Activated CD4-positive, alpha-beta T cell treated with anti-CD3 and anti-CD28 coated beads, Interleukin-2, amount 10 ng/mL, durations not matched to agents 7 days and 5 days (primary cell): ENCODE measurements at regions not wholly inside any gene's neighbourhood (a gene's known extent, or its start where the extent isn't known, plus 50 kb on each side); places are given as distances from the start of the nearest gene placed in this dataset.

Source experiments
- CTCF ChIA-PET: fragments of 350-600 bp; sonication (Branson Sonifier 250); formaldehyde crosslinking; loops from one replicate; lab custom pipeline; 2021; ENCODE audit warnings: antibody characterized with exemption; lab: Charles Lee
- POLR2A ChIA-PET: fragments of 350-600 bp; sonication (Branson Sonifier 250); formaldehyde crosslinking; loops from one replicate; lab custom pipeline; 2021; ENCODE audit warnings: antibody characterized with exemption; lab: Charles Lee
- DNase-seq: peaks from one replicate; pipeline ENCODE4 v3.0.0-alpha.2; 2020
- H3K27ac Mint-ChIP-seq: one replicate; pipeline ENCODE4 v1.8.0; 2021; ENCODE audit warnings: mild to moderate bottlenecking, moderate library complexity, mixed read lengths
- H3K27me3 Mint-ChIP-seq: one replicate; pipeline ENCODE4 v1.8.0; 2021; ENCODE audit warnings: mixed read lengths
- H3K36me3 Mint-ChIP-seq: one replicate; pipeline ENCODE4 v1.8.0; 2021; ENCODE audit warnings: low read depth, mixed read lengths
- H3K4me1 Mint-ChIP-seq: one replicate; pipeline ENCODE4 v1.8.0; 2021; ENCODE audit warnings: mixed read lengths
- H3K4me3 Mint-ChIP-seq: one replicate; pipeline ENCODE4 v1.8.0; 2021; ENCODE audit warnings: mild to moderate bottlenecking, moderate library complexity, mixed read lengths
- H3K9me3 Mint-ChIP-seq: one replicate; pipeline ENCODE4 v1.8.0; 2021; ENCODE audit warnings: mixed read lengths

GRCh38 chr5:125189531-125189941 lies 443.1 kb upstream of the ZNF608 start:
- POLR2A ChIA-PET: no interaction called here
- Mint-ChIP-seq H3K4me1 (no peaks in the 10 kb centered on the region), H3K36me3 (no peaks in the 10 kb centered on the region), H3K9me3 (no peaks in the 10 kb centered on the region), H3K4me3 (no peak overlapping the region), H3K27ac (no peak overlapping the region), H3K27me3 (no peaks in the 10 kb centered on the region)
- CTCF ChIA-PET: no interaction called here
- no peak for DNase-seq

- H3K9me3 Mint-ChIP-seq: no peaks in the 10 kb centered on the region
- no peak for DNase-seq
- H3K36me3 Mint-ChIP-seq: no peaks in the 10 kb centered on the region
- H3K27me3 Mint-ChIP-seq: no peaks in the 10 kb centered on the region
- POLR2A ChIA-PET: interaction anchor here (0.7 kb wide), 1 partner anchor 59 kb away, joined by 3 read pairs; no protein-coding TSS in a partner anchor
- H3K27ac Mint-ChIP-seq: no peak overlapping the region
- no peak overlapping the region for H3K4me3 Mint-ChIP-seq
- CTCF ChIA-PET: no interaction called here
- H3K4me1 Mint-ChIP-seq: no peaks in the 10 kb centered on the region
Observed at GRCh38 chr5:125190232-125191087, 444.0 kb upstream of the ZNF608 start.

GRCh38 chr5:125194883-125195282 lies 448.4 kb upstream of the ZNF608 start:
- Mint-ChIP-seq H3K36me3 (no peaks in the 10 kb centered on the region), H3K4me3 (no peak overlapping the region), H3K27me3 (no peaks in the 10 kb centered on the region), H3K27ac (no peak overlapping the region), H3K9me3 (no peaks in the 10 kb centered on the region), H3K4me1 (no peaks in the 10 kb centered on the region)
- DNase-seq: no peak
- ChIA-PET CTCF (no interaction called here), POLR2A (no interaction called here)

- Mint-ChIP-seq H3K9me3 (no peaks in the 10 kb centered on the region), H3K4me3 (no peak overlapping the region)
Observed at GRCh38 chr5:125196481-125197111, 450.2 kb upstream of the ZNF608 start.

GRCh38 chr5:125197321-125197720 lies 450.9 kb upstream of the ZNF608 start:
- H3K4me3 Mint-ChIP-seq: no peak overlapping the region
- H3K4me1 Mint-ChIP-seq: no peaks in the 10 kb centered on the region
- no peak overlapping the region for H3K27ac Mint-ChIP-seq
- no peak for DNase-seq
- CTCF ChIA-PET: no interaction called here
- H3K27me3 Mint-ChIP-seq: no peaks in the 10 kb centered on the region
- POLR2A ChIA-PET: no interaction called here
- H3K36me3 Mint-ChIP-seq: no peaks in the 10 kb centered on the region
- H3K9me3 Mint-ChIP-seq: no peaks in the 10 kb centered on the region

More at GRCh38 chr5:125196481-125197111, 450.2 kb upstream of the ZNF608 start:
- H3K4me1 Mint-ChIP-seq: no peaks in the 10 kb centered on the region
- no peak for DNase-seq
- ChIA-PET POLR2A (no interaction called here), CTCF (no interaction called here)
- no peak overlapping the region for H3K27ac Mint-ChIP-seq
- no peaks in the 10 kb centered on the region for H3K27me3 Mint-ChIP-seq
- H3K36me3 Mint-ChIP-seq: no peaks in the 10 kb centered on the region

GRCh38 chr5:125198270-125198974 lies 452.0 kb upstream of the ZNF608 start:
- H3K27ac Mint-ChIP-seq: no peak overlapping the region
- DNase-seq: no peak
- H3K4me3 Mint-ChIP-seq: no peak overlapping the region
- no peaks in the 10 kb centered on the region for H3K9me3 Mint-ChIP-seq
- no peaks in the 10 kb centered on the region for H3K4me1 Mint-ChIP-seq
- POLR2A ChIA-PET: no interaction called here
- CTCF ChIA-PET: interaction anchor here (0.7 kb wide), 1 partner anchor 270 kb away, joined by 3 read pairs; no protein-coding TSS in a partner anchor
- H3K27me3 Mint-ChIP-seq: no peaks in the 10 kb centered on the region
- no peaks in the 10 kb centered on the region for H3K36me3 Mint-ChIP-seq

- Mint-ChIP-seq H3K4me1 (no peaks in the 10 kb centered on the region), H3K36me3 (no peaks in the 10 kb centered on the region), H3K27me3 (no peaks in the 10 kb centered on the region), H3K4me3 (no peak overlapping the region), H3K27ac (no peak overlapping the region), H3K9me3 (no peaks in the 10 kb centered on the region)
- no peak for DNase-seq
- CTCF ChIA-PET: no interaction called here
- POLR2A ChIA-PET: no interaction called here
Observed at GRCh38 chr5:125199373-125199772, 452.9 kb upstream of the ZNF608 start.

- POLR2A ChIA-PET: interaction anchor here (0.6 kb wide), 1 partner anchor 210 kb away, joined by 3 read pairs; no protein-coding TSS in a partner anchor
- CTCF ChIA-PET: no interaction called here
- no peak for DNase-seq
- H3K36me3 Mint-ChIP-seq: no peaks in the 10 kb centered on the region
- no peaks in the 10 kb centered on the region for H3K27me3 Mint-ChIP-seq
- no peaks in the 10 kb centered on the region for H3K4me1 Mint-ChIP-seq
- no peak overlapping the region for H3K27ac Mint-ChIP-seq
- H3K9me3 Mint-ChIP-seq: no peaks in the 10 kb centered on the region
- no peak overlapping the region for H3K4me3 Mint-ChIP-seq
Observed at GRCh38 chr5:125199968-125200865, 453.8 kb upstream of the ZNF608 start.

- CTCF ChIA-PET: no interaction called here
- no peak overlapping the region for H3K27ac Mint-ChIP-seq
- H3K4me3 Mint-ChIP-seq: no peak overlapping the region
- H3K4me1 Mint-ChIP-seq: no peaks in the 10 kb centered on the region
- no peaks in the 10 kb centered on the region for H3K27me3 Mint-ChIP-seq
- DNase-seq: no peak
- POLR2A ChIA-PET: interaction anchor here (0.6 kb wide), 1 partner anchor 209 kb away, joined by 3 read pairs; no protein-coding TSS in a partner anchor
- no peaks in the 10 kb centered on the region for H3K36me3 Mint-ChIP-seq
- no peaks in the 10 kb centered on the region for H3K9me3 Mint-ChIP-seq
Observed at GRCh38 chr5:125200866-125201373, 454.5 kb upstream of the ZNF608 start.

GRCh38 chr5:125201446-125202052 lies 455.1 kb upstream of the ZNF608 start:
- Mint-ChIP-seq H3K9me3 (no peaks in the 10 kb centered on the region), H3K27ac (no peak overlapping the region), H3K36me3 (no peaks in the 10 kb centered on the region), H3K27me3 (no peaks in the 10 kb centered on the region), H3K4me1 (no peaks in the 10 kb centered on the region), H3K4me3 (no peak overlapping the region)
- CTCF ChIA-PET: no interaction called here
- no peak for DNase-seq
- POLR2A ChIA-PET: no interaction called here

GRCh38 chr5:125202353-125202752 lies 455.9 kb upstream of the ZNF608 start:
- H3K36me3 Mint-ChIP-seq: no peaks in the 10 kb centered on the region
- CTCF ChIA-PET: interaction anchor here (0.6 kb wide), 1 partner anchor 295 kb away, joined by 5 read pairs; no protein-coding TSS in a partner anchor

More at GRCh38 chr5:125202353-125202752, 455.9 kb upstream of the ZNF608 start:
- DNase-seq: no peak
- H3K4me1 Mint-ChIP-seq: no peaks in the 10 kb centered on the region
- no peaks in the 10 kb centered on the region for H3K27me3 Mint-ChIP-seq
- no peaks in the 10 kb centered on the region for H3K9me3 Mint-ChIP-seq
- H3K4me3 Mint-ChIP-seq: no peak overlapping the region
- POLR2A ChIA-PET: no interaction called here
- H3K27ac Mint-ChIP-seq: no peak overlapping the region
